SK-N-SH (cell line): ENCODE measurements at regions not wholly inside any gene's neighbourhood (a gene's known extent, or its start where the extent isn't known, plus 50 kb on each side); places are given as distances from the start of the nearest gene placed in this dataset.

ENCODE experiments used
- CTCF ChIA-PET: fragments of 300-600, 350-600 bp; formaldehyde crosslinking; extraction: SDS; loops from one replicate; lab custom pipeline; 2021; lab: Yijun Ruan, JAX
- POLR2A ChIA-PET: fragments of 350-600 bp; sonication (Branson Sonifier 250); formaldehyde crosslinking; extraction: SDS; loops from one replicate; lab custom pipeline; 2020; ENCODE audit warnings: antibody characterized with exemption, inconsistent platforms; lab: Yijun Ruan, JAX
- DNase-seq: peaks from one replicate; pipeline ENCODE4 v3.0.0; 2012
- H2AFZ ChIP-seq: fragments of 200-600 bp; sonication (generic); 2 replicates; pipeline ENCODE4 v1.8.1; 2016; ENCODE audit warnings: antibody characterized with exemption, mild to moderate bottlenecking, low read depth
- H3F3A ChIP-seq: fragments of 200-600 bp; sonication (generic); replicated peaks from 2 replicates; pipeline ENCODE3; 2016; ENCODE audit warnings: antibody characterized with exemption, mild to moderate bottlenecking; ENCODE audit not compliant: insufficient read depth
- H3K27ac ChIP-seq, 2 experiments: fragments of 200-500 bp in 1 of 2; fragments of 200-600 bp in 1 of 2; sonication (Bioruptor generic) in 1 of 2; sonication (generic), shearing (Covaris generic) in 1 of 2; 2 replicates each; pipeline versions ENCODE4 v1.5.1 to v1.6.1; 2014 to 2016; ENCODE audit warnings: low read depth in 2 of 2, inconsistent platforms in 1 of 2, low read length in 1 of 2, mild to moderate bottlenecking in 1 of 2, mixed read lengths in 1 of 2
- H3K27me3 ChIP-seq: fragments of 200-600 bp; sonication (generic), shearing (Covaris generic); 2 replicates; pipeline ENCODE4 v1.6.1; 2016; ENCODE audit warnings: mixed run types; ENCODE audit not compliant: insufficient read depth
- H3K36me3 ChIP-seq, 2 experiments: fragments of 200-500 bp in 1 of 2; fragments of 200-600 bp in 1 of 2; sonication (Bioruptor generic) in 1 of 2; sonication (generic) in 1 of 2; replicated peaks in 1 of 2; 2 replicates each; pipeline versions ENCODE3 to v1.5.1; 2014 to 2016; ENCODE audit warnings: low read length in 1 of 2, mild to moderate bottlenecking in 1 of 2; ENCODE audit not compliant: insufficient read depth in 2 of 2, control insufficient read depth in 1 of 2
- H3K4me1 ChIP-seq, 2 experiments: fragments of 200-500 bp in 1 of 2; fragments of 200-600 bp in 1 of 2; sonication (Bioruptor generic) in 1 of 2; sonication (generic), shearing (Covaris generic) in 1 of 2; 2 replicates each; pipeline versions ENCODE4 v1.5.1 to v1.6.1; 2014 to 2016; ENCODE audit warnings: low read depth in 1 of 2, low read length in 1 of 2, mixed run types in 1 of 2; ENCODE audit not compliant: insufficient read depth in 2 of 2, control insufficient read depth in 1 of 2
- H3K4me2 ChIP-seq: fragments of 200-600 bp; sonication (generic), shearing (Covaris generic); 2 replicates; pipeline ENCODE4 v1.6.1; 2017; ENCODE audit warnings: mixed run types
- H3K4me3 ChIP-seq, 2 experiments: fragments of 200-500 bp in 1 of 2; fragments of 200-600 bp in 1 of 2; sonication (Bioruptor generic) in 1 of 2; sonication (generic), shearing (Covaris generic) in 1 of 2; 2 replicates each; pipeline versions ENCODE4 v1.5.1 to v1.8.1; 2014 to 2016; ENCODE audit warnings: low read depth in 2 of 2, inconsistent platforms in 1 of 2, low read length in 1 of 2, mild to moderate bottlenecking in 1 of 2, mixed read lengths in 1 of 2, moderate library complexity in 1 of 2
- H3K79me2 ChIP-seq: fragments of 200-600 bp; sonication (generic); 2 replicates; pipeline ENCODE4 v1.8.1; 2017; ENCODE audit warnings: mild to moderate bottlenecking; ENCODE audit not compliant: insufficient read depth
- H3K9ac ChIP-seq: fragments of 200-600 bp; sonication (generic); 2 replicates; pipeline ENCODE4 v1.6.1; 2017; ENCODE audit warnings: mixed run types
- H3K9me2 ChIP-seq: fragments of 200-600 bp; sonication (generic); 2 replicates; pipeline ENCODE4 v1.6.1; 2017; ENCODE audit warnings: mixed run types
- H3K9me3 ChIP-seq: fragments of 200-600 bp; sonication (generic); 2 replicates; pipeline ENCODE4 v1.6.1; 2017; ENCODE audit warnings: mixed run types, mild to moderate bottlenecking, moderate library complexity
- H4K20me1 ChIP-seq: fragments of 200-600 bp; sonication (generic); 2 replicates; pipeline ENCODE4 v1.6.1; 2017; ENCODE audit warnings: mild to moderate bottlenecking, mixed run types; ENCODE audit not compliant: insufficient read depth
- CHD2 ChIP-seq: fragments of 150-350 bp; IDR thresholded peaks from 2 replicates; pipeline ENCODE4 v1.6.1; 2018; ENCODE audit warnings: low read length; ENCODE audit not compliant: partially characterized antibody
- CTCF ChIP-seq: fragments of 200-600 bp; sonication (generic); IDR thresholded peaks from 2 replicates; pipeline ENCODE4 v1.6.1; 2017; ENCODE audit warnings: antibody characterized with exemption, mild to moderate bottlenecking, moderate library complexity
- ELF1 ChIP-seq: IDR thresholded peaks from 2 replicates; pipeline ENCODE4 v1.4.0; 2012
- EP300 ChIP-seq, 2 experiments: IDR thresholded peaks; 2 replicates each; pipeline versions ENCODE4 v1.4.0 to v1.6.1; 2012; ENCODE audit warnings: borderline replicate concordance in 1 of 2, low read depth in 1 of 2, low read length in 1 of 2
- EZH2phosphoT487 ChIP-seq: fragments of 200-600 bp; sonication (generic); IDR thresholded peaks from 2 replicates; pipeline ENCODE4 v1.6.1; 2017; ENCODE audit warnings: low read depth, mixed run types, mild to moderate bottlenecking, antibody characterized with exemption, moderate library complexity, borderline replicate concordance
- FOSL2 ChIP-seq: IDR thresholded peaks from 2 replicates; pipeline ENCODE4 v1.4.0; 2012; ENCODE audit warnings: low read depth, mild to moderate bottlenecking, moderate library complexity, borderline replicate concordance
- FOXJ3 ChIP-seq: sonication (generic); formaldehyde crosslinking; IDR thresholded peaks from 2 replicates; pipeline ENCODE4 v1.5.1; 2020; ENCODE audit warnings: mild to moderate bottlenecking, missing genetic modification reagents
- GABPA ChIP-seq: IDR thresholded peaks from 2 replicates; pipeline ENCODE4 v1.4.0; 2012; ENCODE audit warnings: low read depth, mild to moderate bottlenecking
- GATA2 ChIP-seq: sonication (generic); formaldehyde crosslinking; IDR thresholded peaks from 2 replicates; pipeline ENCODE4 v1.5.0; 2020; ENCODE audit warnings: mild to moderate bottlenecking, missing genetic modification reagents
- JUND ChIP-seq: IDR thresholded peaks from 2 replicates; pipeline ENCODE4 v1.4.0; 2012
- MAX ChIP-seq: IDR thresholded peaks from 2 replicates; pipeline ENCODE4 v1.4.0; 2012; ENCODE audit warnings: low read depth
- MEF2A ChIP-seq: IDR thresholded peaks from 2 replicates; pipeline ENCODE4 v1.4.0; 2012; ENCODE audit warnings: low read depth, borderline replicate concordance
- MXI1 ChIP-seq: IDR thresholded peaks from 2 replicates; pipeline ENCODE4 v1.6.1; 2012; ENCODE audit warnings: mild to moderate bottlenecking, low read depth, low read length, improper control_type of control experiment
- NFIC ChIP-seq: IDR thresholded peaks from 2 replicates; pipeline ENCODE4 v1.4.0; 2012; ENCODE audit warnings: borderline replicate concordance
- NRF1 ChIP-seq: IDR thresholded peaks from 2 replicates; pipeline ENCODE4 v1.6.1; 2012; ENCODE audit warnings: low read depth, mild to moderate bottlenecking, low read length
- POLR2AphosphoS5 ChIP-seq: IDR thresholded peaks from 2 replicates; pipeline ENCODE4 v1.6.1; 2012; ENCODE audit warnings: low read depth, low read length
- RFX5 ChIP-seq: IDR thresholded peaks from 2 replicates; pipeline ENCODE4 v1.6.1; 2012; ENCODE audit warnings: mild to moderate bottlenecking, improper control_type of control experiment, low read length
- RXRA ChIP-seq: IDR thresholded peaks from 2 replicates; pipeline ENCODE4 v1.4.0; 2012; ENCODE audit warnings: low read depth, mild to moderate bottlenecking, borderline replicate concordance
- SMC3 ChIP-seq: IDR thresholded peaks from 2 replicates; pipeline ENCODE4 v1.6.1; 2012; ENCODE audit warnings: low read depth, low read length, improper control_type of control experiment
- TCF12 ChIP-seq: IDR thresholded peaks from 2 replicates; pipeline ENCODE4 v1.4.0; 2012
- TEAD4 ChIP-seq: IDR thresholded peaks from 2 replicates; pipeline ENCODE4 v1.4.0; 2012; ENCODE audit warnings: mild to moderate bottlenecking, borderline replicate concordance; ENCODE audit not compliant: insufficient read depth
- USF1 ChIP-seq: IDR thresholded peaks from 2 replicates; pipeline ENCODE4 v1.4.0; 2012; ENCODE audit warnings: low read depth, borderline replicate concordance
- YY1 ChIP-seq: IDR thresholded peaks from 2 replicates; pipeline ENCODE4 v1.4.0; 2012; ENCODE audit warnings: low read depth, mild to moderate bottlenecking
- WGBS: methylation state at CpG from one replicate; pipeline ENCODE4 v1.1.6; 2017; ENCODE audit warnings: low lambda C conversion rate; 5-methylcytosine and 5-hydroxymethylcytosine counted together

- no peaks in the 10 kb centered on the region for H3K27me3 ChIP-seq
- ChIA-PET CTCF (interaction anchor here (1.2 to 1.3 kb wide), 2 partner anchors 12 to 150 kb away, joined by 3 read pairs; no protein-coding TSS in a partner anchor), POLR2A (no interaction called here)
- H2AFZ ChIP-seq, result no peak overlapping the region
- peaks cover 0 to 2% of the 10 kb centered on the region in 2 experiments; a peak in 2 of 4 replicates for H3K4me1 ChIP-seq
- no peak overlapping the region for H3K4me3 ChIP-seq
- H3K4me2 ChIP-seq, result no peak overlapping the region
- no peaks in the 10 kb centered on the region for H3K9me3 ChIP-seq
- no peak for DNase-seq
- no peak overlapping the region for H3K9ac ChIP-seq
- H3K9me2 ChIP-seq, result no peaks in the 10 kb centered on the region
- H3K27ac ChIP-seq, result no peak overlapping the region
- H3K36me3 ChIP-seq, result no peaks in the 10 kb centered on the region
- TF ChIP-seq SMC3, result no peak
- no peak for TF ChIP-seq EP300 (IDR thresholded peaks at IDR 0.05; ENCODE audit: borderline replicate concordance in 1 of 2, low read depth in 1 of 2, low read length in 1 of 2)
- TF ChIP-seq GABPA, result no peak
- no peak for TF ChIP-seq CHD2
- no peak for TF ChIP-seq ELF1
- TF ChIP-seq MXI1, result no peak
- TF ChIP-seq RXRA, result no peak
- TF ChIP-seq MAX, result no peak
- TF ChIP-seq YY1, result no peak
- no peaks in the 10 kb centered on the region for H3K79me2 ChIP-seq
- peaks cover 6% of the 10 kb centered on the region for H3F3A ChIP-seq
- no peaks in the 10 kb centered on the region for H4K20me1 ChIP-seq
- 87% methylated on average over 1 of the region's 1 CpG for WGBS
Observed at GRCh38 chr1:76003946-76004345, 70.6 kb upstream of the ST6GALNAC3 start.

- Histone ChIP-seq H3K4me2 (no peak overlapping the region; the same call in 1 of the 2 replicates), H3K4me1 (peaks cover 0 to 2% of the 10 kb centered on the region in 2 experiments; a peak in 2 of 4 replicates)
- CTCF ChIA-PET, result no interaction called here
Observed at GRCh38 chr1:76005765-76006164, 68.8 kb upstream of the ST6GALNAC3 start.

GRCh38 chr1:76006234-76006633 lies 68.3 kb upstream of the ST6GALNAC3 start:
- Histone ChIP-seq H4K20me1 (no peaks in the 10 kb centered on the region), H3K9ac (no peak overlapping the region), H3K27me3 (no peaks in the 10 kb centered on the region), H2AFZ (no peak overlapping the region), H3K79me2 (no peaks in the 10 kb centered on the region), H3K4me3 (no peak overlapping the region), H3K9me2 (no peaks in the 10 kb centered on the region), H3K4me2 (no peak overlapping the region; the same call in 1 of the 2 replicates), H3K9me3 (no peaks in the 10 kb centered on the region), H3K4me1 (peaks cover 0 to 2% of the 10 kb centered on the region in 2 experiments; a peak in 2 of 4 replicates), H3K36me3 (no peaks in the 10 kb centered on the region), H3F3A (peaks cover 6% of the 10 kb centered on the region), H3K27ac (peak overlapping the region; percentile 74 to 75; a peak in 3 of 4 replicates)
- POLR2A ChIA-PET, result no interaction called here
- DNase-seq, result no peak
- WGBS, result 33% methylated on average over 1 of the region's 1 CpG
- CTCF ChIA-PET, result no interaction called here
- TF ChIP-seq FOSL2 (peak; percentile 45; the same call in 1 of the 2 replicates), YY1 (no peak; the same call in 1 of the 2 replicates), ELF1 (no peak), RFX5 (no peak), CTCF (no peak), TEAD4 (peak; percentile 56; the same call in 1 of the 2 replicates), NRF1 (no peak), NFIC (peak; percentile 70), MXI1 (no peak), MEF2A (peak; percentile 14; the same call in 1 of the 2 replicates), USF1 (no peak)

More at GRCh38 chr1:76005765-76006164, 68.8 kb upstream of the ST6GALNAC3 start:
- no peaks in the 10 kb centered on the region for H3K79me2 ChIP-seq
- no peak for DNase-seq
- H4K20me1 ChIP-seq, result no peaks in the 10 kb centered on the region
- no peaks in the 10 kb centered on the region for H3K9me2 ChIP-seq
- H3K9ac ChIP-seq, result no peak overlapping the region
- 36% methylated on average over 4 of the region's 4 CpGs for WGBS
- TF ChIP-seq MAX (no peak), NFIC (no peak), TCF12 (no peak), POLR2AphosphoS5 (no peak), JUND (no peak), GATA2 (CRISPR knock-in tag) (no peak), EZH2phosphoT487 (no peak), MEF2A (no peak), FOXJ3 (no peak), CHD2 (no peak)
- H2AFZ ChIP-seq, result no peak overlapping the region
- POLR2A ChIA-PET, result no interaction called here
- peak overlapping the region; percentile 58 to 75; a peak in 2 of 4 replicates for H3K27ac ChIP-seq
- H3K36me3 ChIP-seq, result no peaks in the 10 kb centered on the region
- H3K4me3 ChIP-seq, result no peak overlapping the region
- H3F3A ChIP-seq, result peaks cover 6% of the 10 kb centered on the region
- H3K9me3 ChIP-seq, result no peaks in the 10 kb centered on the region
- H3K27me3 ChIP-seq, result no peaks in the 10 kb centered on the region
